GM10847 (cell line): ENCODE measurements at regions not wholly inside any gene's neighbourhood (a gene's known extent, or its start where the extent isn't known, plus 50 kb on each side); places are given as distances from the start of the nearest gene placed in this dataset.

Experiments used
- POLR2A ChIP-seq: IDR thresholded peaks from 2 replicates; pipeline ENCODE4 v1.6.1; 2011; ENCODE audit not compliant: insufficient read length; ENCODE audit errors: extremely low read depth

- TF ChIP-seq POLR2A: peak; percentile 22
Observed at GRCh38 chr15:99452728-99453636, 112.8 kb upstream of the MEF2A start.

- no peak for TF ChIP-seq POLR2A
Observed at GRCh38 chr15:99453637-99454030, 112.2 kb upstream of the MEF2A start.

DNA sequence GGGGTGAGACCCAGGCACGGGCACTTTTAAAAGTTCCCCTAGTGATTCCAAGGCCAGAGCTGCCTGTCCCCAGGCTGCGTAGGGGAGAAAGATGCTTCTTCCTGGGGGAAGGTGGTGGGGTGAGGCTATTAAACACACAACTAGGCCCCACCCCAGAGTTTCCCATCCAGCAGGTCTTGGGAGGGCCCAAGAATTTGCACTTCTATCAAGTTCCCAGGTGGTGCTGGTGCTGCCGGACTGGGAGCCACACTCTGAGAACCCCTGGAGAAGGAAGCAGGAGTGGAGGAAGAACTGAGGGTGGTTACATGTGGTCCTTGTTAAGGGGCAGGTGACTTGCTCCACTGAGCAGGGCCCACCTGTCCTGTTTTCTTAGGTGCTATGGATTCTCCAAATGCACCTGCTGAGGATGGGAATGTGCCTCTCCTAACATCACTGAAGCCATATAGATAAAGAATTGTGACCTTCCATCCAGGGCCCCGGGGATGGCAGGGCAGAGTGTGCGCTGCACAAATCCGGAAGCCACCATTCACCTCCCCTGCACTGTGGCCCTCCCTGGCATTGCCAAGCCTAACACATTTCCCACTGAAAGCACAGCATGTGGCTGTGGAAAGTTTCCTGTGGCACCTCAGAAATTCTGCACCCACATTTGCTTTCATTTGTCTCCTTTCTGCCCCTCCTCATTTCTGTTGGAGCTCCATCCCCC is 111.5 kb upstream of the MEF2A start:
- TF ChIP-seq POLR2A: no peak

DNA sequence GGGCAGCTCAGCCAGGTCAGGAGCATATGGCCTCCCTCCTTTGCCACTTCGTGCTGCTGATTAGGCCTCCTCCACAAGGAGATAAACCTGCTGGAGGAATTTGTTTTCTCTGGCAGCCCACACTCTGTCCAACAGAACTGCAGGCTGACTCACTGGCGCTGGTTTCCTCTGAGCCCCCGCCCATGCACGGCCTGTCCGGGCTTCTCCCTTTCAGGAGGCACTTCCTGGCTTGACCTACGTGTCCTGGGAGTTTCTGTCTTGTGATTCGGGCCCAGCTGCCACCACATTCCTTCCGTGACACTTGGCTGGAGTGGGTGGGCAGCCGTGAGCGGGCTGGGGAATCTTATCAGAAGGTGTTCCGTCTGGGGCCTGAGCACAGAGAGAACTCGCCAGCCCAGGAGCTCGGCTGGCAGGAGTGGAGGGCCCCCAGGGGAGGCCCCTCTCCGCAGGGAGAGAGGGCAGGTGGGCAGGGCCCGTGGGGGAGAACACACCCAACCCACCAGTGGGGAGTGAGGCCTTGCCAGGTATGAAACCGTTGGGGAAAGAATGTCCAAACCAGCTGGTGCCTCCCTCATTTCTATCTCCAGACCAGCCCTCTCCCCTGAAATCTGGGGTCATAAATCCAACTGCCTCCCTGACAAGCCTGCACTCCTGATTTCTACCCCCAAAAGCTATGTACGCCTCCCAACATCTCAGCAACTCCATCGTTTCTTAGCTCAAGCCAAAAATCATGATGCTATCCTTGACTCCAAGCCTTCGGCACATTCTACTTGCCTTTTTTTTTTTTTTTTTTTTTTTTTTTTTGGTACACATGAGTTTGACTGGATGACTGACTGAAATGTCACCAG is 110.6 kb upstream of the MEF2A start:
- TF ChIP-seq POLR2A: no peak

DNA sequence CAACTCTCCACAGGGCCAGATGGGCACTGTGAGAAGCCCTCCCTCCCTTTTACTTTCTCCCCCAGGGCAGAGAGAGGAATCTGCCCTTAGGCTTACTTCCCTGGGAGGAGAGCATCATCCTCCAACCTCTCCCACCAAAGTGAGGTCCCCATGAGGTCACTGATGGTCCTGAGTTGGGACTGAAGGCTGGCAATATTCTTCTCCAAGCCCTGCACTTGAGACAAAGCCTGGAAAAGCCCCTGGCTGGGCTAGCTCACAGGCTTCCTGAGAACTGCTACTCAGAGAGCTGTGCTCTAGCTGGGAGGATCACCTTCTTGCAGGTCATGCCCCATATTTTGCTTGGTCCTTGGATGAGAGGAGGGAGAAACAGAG is 110.0 kb upstream of the MEF2A start:
- no peak for TF ChIP-seq POLR2A

- TF ChIP-seq POLR2A: no peak
Observed at GRCh38 chr15:99464137-99464536, 101.6 kb upstream of the MEF2A start.

DNA sequence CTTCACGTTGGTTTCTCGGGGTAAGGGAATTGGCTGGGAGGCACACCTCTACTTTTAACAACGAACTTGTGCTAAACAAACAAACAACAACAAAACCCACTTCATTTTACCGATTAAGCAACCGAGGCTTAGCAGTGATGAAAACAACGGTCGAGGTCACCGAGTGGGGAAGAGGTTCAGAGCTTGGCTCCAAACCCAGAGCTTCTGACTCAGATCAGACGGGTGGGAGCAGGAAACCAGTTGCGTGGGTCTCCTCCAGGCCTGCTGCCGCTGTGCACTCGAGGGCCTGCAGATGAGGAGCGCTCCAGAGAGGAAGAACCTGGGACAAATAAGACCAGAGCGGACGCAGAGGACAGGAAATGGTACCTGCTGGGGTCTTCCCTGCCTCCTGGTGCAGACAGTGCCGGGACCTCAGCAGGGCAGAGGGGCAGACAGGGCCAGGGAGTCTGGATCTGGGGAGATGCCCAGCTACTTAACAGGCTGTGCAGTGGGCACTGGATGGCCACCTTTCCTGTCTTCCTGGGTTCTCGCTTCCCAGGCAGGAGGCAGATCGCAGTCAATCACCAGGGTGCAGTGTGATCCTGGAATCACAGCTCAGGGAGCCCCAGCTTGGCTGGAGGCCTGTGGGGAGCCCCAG is 99.0 kb upstream of the MEF2A start:
- no peak for TF ChIP-seq POLR2A

DNA sequence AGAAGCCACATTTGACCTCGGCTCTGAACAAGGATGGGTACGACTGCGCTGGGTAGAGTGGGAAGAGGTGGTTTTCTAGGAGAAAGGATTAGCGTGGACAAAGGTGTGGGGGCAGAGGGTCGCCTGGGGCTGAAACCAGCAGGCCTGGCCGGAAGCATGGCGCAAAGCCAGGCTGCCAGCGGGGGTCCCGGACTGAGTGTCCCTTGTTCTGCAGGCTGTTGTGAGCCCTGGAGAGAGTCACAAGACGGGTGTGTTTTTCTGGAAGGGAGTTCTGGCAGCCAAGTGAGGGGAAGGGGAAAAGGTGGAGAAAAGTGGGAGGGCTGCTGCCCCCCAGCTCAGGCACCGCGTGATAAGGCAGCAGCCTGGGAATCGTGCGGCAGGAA is 98.5 kb upstream of the MEF2A start:
- TF ChIP-seq POLR2A: no peak

DNA sequence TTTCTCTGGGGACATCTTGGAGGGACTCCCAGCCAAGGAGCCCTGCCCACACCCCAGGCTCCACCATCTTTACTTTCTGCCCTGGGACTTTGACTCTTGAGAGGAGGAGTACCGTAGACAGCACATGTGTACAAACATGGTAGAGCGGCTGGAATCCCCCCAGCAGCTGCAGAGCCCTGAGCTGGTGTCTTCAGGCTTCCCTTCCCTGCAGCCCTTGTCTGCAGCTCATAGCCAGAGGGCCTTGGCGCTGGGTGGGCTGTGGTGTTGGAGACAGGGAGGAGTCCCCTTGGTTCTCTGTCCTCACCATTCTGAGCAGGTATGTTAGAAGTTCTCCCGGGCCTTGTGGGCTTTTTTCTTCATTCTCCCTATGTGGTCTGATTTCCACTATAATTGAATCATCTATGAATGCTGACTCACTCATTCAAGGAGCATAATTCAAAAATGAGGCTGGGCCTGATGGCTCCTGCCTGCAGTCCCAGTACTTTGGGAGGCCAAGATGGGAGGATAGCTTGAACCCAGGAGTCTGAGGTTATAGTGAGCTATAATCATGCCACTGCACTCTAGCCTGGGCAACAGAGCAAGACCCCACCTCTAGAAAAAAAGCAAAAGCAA is 97.8 kb upstream of the MEF2A start:
- no peak for TF ChIP-seq POLR2A

DNA sequence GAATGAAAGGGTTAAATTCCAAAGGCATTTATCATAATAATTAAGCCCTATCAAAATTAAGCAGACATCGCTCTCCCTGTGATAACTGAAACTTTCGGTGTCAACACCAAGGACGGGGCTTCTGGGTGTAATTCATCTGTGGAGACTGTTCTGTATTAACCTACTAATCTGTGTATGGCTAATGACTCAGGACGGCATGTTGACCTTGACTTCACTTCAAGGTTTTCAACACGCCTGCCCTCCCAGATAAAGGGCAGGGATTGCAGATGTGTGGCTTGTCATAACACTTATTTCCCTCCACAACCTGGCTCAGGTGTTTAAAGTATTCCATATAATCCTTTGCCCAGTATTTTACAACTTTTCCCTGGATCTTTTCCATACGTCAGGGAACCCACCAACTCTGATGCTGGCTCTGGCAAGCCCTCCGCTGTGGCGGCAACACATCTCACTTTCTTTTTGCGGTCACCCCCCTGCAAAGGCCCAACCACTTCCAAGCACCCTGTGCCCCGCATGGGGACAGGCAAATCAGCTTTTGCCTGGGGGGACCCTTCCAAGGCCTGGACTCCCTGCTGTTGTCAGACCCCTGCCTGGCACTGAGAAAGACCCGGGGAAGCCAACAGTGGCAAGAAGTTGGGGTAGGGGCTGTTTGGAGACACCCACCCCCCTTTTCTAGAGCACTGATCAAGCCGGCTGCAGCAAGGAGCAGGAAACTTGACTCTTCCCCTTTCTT is 93.2 kb upstream of the MEF2A start:
- no peak for TF ChIP-seq POLR2A

DNA sequence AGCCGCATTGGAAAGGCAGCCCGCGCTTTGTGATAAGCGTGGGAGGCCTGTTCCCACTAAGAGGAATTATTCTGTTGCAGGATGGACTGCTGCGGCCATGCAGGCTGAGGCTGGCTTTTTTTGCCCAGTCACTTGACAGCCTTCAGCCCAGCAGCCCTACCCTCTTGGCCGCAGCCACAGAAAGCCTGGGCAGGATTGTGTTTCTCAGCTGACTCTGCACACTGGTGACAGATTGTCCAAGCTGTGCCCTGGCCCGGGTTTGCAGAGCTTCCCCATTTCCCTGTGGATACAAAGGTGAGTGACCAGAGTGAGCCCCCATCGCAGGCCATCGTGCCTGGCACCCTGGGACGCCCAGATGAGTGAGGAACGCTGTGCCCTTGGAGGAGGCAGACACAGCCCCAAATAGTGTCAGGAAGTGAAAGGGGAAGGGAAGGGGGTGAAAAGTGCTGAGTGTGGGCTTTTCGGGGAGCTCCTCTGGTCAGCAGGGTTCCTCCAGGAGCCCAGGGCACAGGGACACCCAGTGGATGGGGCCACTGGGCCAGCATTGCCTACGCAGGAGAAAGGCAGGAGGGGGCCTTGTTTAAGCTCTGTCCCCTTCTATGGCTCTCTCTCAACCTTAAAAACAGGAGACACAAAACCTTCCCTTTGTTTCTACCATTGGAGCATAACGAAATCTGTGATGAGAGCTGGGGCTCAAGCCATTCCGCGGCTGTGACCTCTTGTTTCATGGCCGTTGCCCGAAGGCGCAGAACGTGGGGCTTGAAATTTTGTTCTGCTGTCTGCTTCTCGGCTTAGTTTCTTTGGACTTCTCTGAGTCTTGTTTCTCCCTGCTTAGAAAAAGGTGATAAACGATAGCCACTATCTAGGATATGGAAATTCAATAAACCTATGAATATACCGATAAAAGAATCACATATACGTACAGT is 91.5 kb upstream of the MEF2A start:
- no peak for TF ChIP-seq POLR2A

DNA sequence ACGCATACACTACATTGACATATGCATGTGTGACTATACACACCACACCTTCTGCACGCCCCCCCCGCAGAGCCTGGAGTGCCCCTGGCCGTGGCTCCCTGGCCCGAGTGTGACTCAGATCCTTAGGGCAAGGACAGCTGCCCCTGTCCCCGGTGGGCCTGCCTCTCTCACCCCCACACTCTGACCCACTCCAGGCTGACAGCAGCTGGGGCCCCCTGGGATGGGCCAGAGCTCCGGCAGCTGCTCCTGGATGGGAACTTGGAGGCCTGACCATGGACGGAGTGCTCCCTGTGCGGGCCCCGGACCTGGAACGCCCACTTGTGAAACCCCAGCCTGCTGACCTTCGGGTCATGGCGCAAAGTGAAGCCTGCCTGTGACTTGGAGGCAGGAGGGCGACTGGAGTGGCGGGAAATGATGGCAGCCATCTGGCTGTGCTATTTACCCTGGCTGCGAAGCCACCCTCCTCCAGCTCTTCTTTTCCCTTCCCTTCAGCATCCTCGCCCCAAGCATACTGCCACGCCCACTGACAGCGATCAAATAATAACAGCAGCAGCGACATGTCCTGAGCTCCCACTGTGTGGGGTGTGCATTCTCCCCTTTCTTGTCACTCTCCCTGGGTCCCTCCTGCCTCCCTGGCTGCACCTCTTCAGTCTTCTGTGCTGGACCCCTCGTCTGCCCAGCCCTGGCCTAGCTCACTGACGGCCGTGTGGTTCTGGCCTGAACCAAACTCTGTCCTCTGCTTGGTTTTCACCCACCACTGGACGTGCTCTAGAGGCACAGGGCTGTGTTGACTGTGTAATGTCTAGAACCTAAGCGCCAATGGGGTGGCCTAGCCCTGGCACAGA is 90.7 kb upstream of the MEF2A start:
- no peak for TF ChIP-seq POLR2A

DNA sequence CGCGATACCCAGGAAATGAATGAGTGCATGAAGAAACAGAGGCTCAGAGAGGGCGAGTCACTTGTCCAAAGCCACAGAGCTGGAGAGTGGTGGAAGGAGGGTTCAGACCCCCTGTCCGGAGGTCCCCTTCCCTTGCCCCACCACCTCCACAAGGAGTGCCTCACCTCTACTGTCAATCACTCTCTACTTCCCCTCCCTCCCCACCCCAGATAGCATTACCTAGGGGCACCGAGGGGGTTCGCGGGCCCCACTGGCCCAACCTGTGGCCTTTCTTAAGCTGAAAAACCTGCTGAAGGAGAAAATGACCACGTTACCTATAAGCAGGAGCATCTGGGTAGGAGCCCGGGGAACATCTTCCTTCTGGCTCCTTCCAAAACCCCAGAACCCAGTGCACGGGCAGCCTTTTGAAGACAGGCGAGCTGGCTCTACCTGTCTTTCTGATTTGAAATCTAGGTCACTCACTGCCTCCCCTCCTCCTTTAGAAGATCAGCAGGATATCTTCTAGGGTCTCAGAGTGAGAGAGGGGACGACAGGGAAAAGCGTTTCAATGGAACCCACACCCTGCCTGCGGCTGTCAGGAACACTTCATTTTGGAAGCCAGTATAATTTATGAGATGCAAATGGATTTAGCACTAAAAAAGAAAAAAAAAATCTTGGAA is 89.9 kb upstream of the MEF2A start:
- no peak for TF ChIP-seq POLR2A
